ENCODE measurements at regions not wholly inside any gene's neighbourhood (a gene's known extent, or its start where the extent isn't known, plus 50 kb on each side); places are given as distances from the start of the nearest gene placed in this dataset.
A peak's percentile ranks its signal among the peaks of the same experiment; 100 is the strongest.

- Histone ChIP-seq H3K4me2 (ENCODE audit: low read length) (no peak overlapping the region), H3K27me3 (ENCODE audit: insufficient read depth, low read length) (no peaks in the 10 kb centered on the region), H4K20me1 (ENCODE audit: insufficient read depth, low read length) (no peaks in the 10 kb centered on the region), H2AFZ (ENCODE audit: low read depth, low read length) (no peak overlapping the region), H3K27ac (ENCODE audit: low read depth, low read length) (no peak overlapping the region), H3K4me3 (ENCODE audit: insufficient read depth, low read depth, low read length) (no peak overlapping the region), H3K9ac (ENCODE audit: low read length) (no peak overlapping the region), H3K79me2 (ENCODE audit: insufficient read depth, low read length) (no peaks in the 10 kb centered on the region), H3K9me3 (ENCODE audit: insufficient read depth, low read depth, low read length) (peaks cover 3% of the 10 kb centered on the region), H3K36me3 (ENCODE audit: insufficient read depth, low read length) (no peaks in the 10 kb centered on the region), H3K4me1 (ENCODE audit: insufficient read depth, low read length) (no peaks in the 10 kb centered on the region)
- peaks cover 2% of the 10 kb centered on the region for H3K36me3 Mint-ChIP-seq (ENCODE audit: low read depth, unreplicated experiment)
- H3K27me3 Mint-ChIP-seq (ENCODE audit: low read depth, unreplicated experiment) = no peaks in the 10 kb centered on the region
- DNase-seq (ENCODE audit: low read depth) (no peak), FAIRE-seq (no peak)
- peaks cover 4% of the 10 kb centered on the region for H3K9me3 Mint-ChIP-seq (ENCODE audit: unreplicated experiment)
- no peaks in the 10 kb centered on the region for H3K4me1 Mint-ChIP-seq (ENCODE audit: low read depth, unreplicated experiment)
- H3K27ac Mint-ChIP-seq (ENCODE audit: unreplicated experiment) = no peak overlapping the region
- no peak overlapping the region for H3K4me3 Mint-ChIP-seq (ENCODE audit: unreplicated experiment)
- no peak for TF ChIP-seq EZH2 (IDR thresholded peaks at IDR 0.05; ENCODE audit: insufficient read depth, low read length)
- TF ChIP-seq, protein P1, sequence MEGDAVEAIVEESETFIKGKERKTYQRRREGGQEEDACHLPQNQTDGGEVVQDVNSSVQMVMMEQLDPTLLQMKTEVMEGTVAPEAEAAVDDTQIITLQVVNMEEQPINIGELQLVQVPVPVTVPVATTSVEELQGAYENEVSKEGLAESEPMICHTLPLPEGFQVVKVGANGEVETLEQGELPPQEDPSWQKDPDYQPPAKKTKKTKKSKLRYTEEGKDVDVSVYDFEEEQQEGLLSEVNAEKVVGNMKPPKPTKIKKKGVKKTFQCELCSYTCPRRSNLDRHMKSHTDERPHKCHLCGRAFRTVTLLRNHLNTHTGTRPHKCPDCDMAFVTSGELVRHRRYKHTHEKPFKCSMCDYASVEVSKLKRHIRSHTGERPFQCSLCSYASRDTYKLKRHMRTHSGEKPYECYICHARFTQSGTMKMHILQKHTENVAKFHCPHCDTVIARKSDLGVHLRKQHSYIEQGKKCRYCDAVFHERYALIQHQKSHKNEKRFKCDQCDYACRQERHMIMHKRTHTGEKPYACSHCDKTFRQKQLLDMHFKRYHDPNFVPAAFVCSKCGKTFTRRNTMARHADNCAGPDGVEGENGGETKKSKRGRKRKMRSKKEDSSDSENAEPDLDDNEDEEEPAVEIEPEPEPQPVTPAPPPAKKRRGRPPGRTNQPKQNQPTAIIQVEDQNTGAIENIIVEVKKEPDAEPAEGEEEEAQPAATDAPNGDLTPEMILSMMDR (IDR thresholded peaks at IDR 0.05; ENCODE audit: insufficient read depth, low read depth, low read length) = no peak
Measured at GRCh38 chr13:65435590-65435989, 1794.5 kb downstream of the PCDH9 start.

GRCh38 chr13:65417953-65418352, 1812.2 kb downstream of the PCDH9 start:
- Histone ChIP-seq H3K9me3 (ENCODE audit: insufficient read depth, low read depth, low read length) (no peaks in the 10 kb centered on the region), H3K4me3 (ENCODE audit: insufficient read depth, low read depth, low read length) (no peak overlapping the region), H3K36me3 (ENCODE audit: insufficient read depth, low read length) (no peaks in the 10 kb centered on the region), H4K20me1 (ENCODE audit: insufficient read depth, low read length) (no peaks in the 10 kb centered on the region), H3K9ac (ENCODE audit: low read length) (no peak overlapping the region), H3K27ac (ENCODE audit: low read depth, low read length) (no peak overlapping the region), H3K4me2 (ENCODE audit: low read length) (no peak overlapping the region), H2AFZ (ENCODE audit: low read depth, low read length) (no peak overlapping the region), H3K79me2 (ENCODE audit: insufficient read depth, low read length) (no peaks in the 10 kb centered on the region), H3K4me1 (ENCODE audit: insufficient read depth, low read length) (no peaks in the 10 kb centered on the region), H3K27me3 (ENCODE audit: insufficient read depth, low read length) (no peaks in the 10 kb centered on the region)
- Mint-ChIP-seq H3K4me1 (ENCODE audit: low read depth, unreplicated experiment) (no peaks in the 10 kb centered on the region), H3K27ac (ENCODE audit: unreplicated experiment) (no peak overlapping the region), H3K4me3 (ENCODE audit: unreplicated experiment) (no peak overlapping the region), H3K9me3 (ENCODE audit: unreplicated experiment) (no peaks in the 10 kb centered on the region), H3K36me3 (ENCODE audit: low read depth, unreplicated experiment) (no peaks in the 10 kb centered on the region), H3K27me3 (ENCODE audit: low read depth, unreplicated experiment) (no peaks in the 10 kb centered on the region)
- peak; percentile 1 for DNase-seq (ENCODE audit: low read depth)
- FAIRE-seq = no peak
- TF ChIP-seq, protein P1 (IDR thresholded peaks at IDR 0.05; ENCODE audit: insufficient read depth, low read depth, low read length) = no peak
- no peak for TF ChIP-seq EZH2 (IDR thresholded peaks at IDR 0.05; ENCODE audit: insufficient read depth, low read length)

- FAIRE-seq (no peak), DNase-seq (ENCODE audit: low read depth) (no peak)
- H3K4me3 Mint-ChIP-seq (ENCODE audit: unreplicated experiment) = no peak overlapping the region
- Histone ChIP-seq H3K4me2 (ENCODE audit: low read length) (no peak overlapping the region), H2AFZ (ENCODE audit: low read depth, low read length) (no peak overlapping the region), H3K4me1 (ENCODE audit: insufficient read depth, low read length) (no peaks in the 10 kb centered on the region), H3K36me3 (ENCODE audit: insufficient read depth, low read length) (no peaks in the 10 kb centered on the region), H3K9ac (ENCODE audit: low read length) (no peak overlapping the region), H4K20me1 (ENCODE audit: insufficient read depth, low read length) (no peaks in the 10 kb centered on the region), H3K79me2 (ENCODE audit: insufficient read depth, low read length) (no peaks in the 10 kb centered on the region), H3K27ac (ENCODE audit: low read depth, low read length) (no peak overlapping the region), H3K9me3 (ENCODE audit: insufficient read depth, low read depth, low read length) (no peaks in the 10 kb centered on the region), H3K27me3 (ENCODE audit: insufficient read depth, low read length) (no peaks in the 10 kb centered on the region), H3K4me3 (ENCODE audit: insufficient read depth, low read depth, low read length) (no peak overlapping the region)
- TF ChIP-seq, protein P1 (IDR thresholded peaks at IDR 0.05; ENCODE audit: insufficient read depth, low read depth, low read length) = no peak
- no peak for TF ChIP-seq EZH2 (IDR thresholded peaks at IDR 0.05; ENCODE audit: insufficient read depth, low read length)
- no peaks in the 10 kb centered on the region for H3K36me3 Mint-ChIP-seq (ENCODE audit: low read depth, unreplicated experiment)
- no peaks in the 10 kb centered on the region for H3K9me3 Mint-ChIP-seq (ENCODE audit: unreplicated experiment)
- no peaks in the 10 kb centered on the region for H3K27me3 Mint-ChIP-seq (ENCODE audit: low read depth, unreplicated experiment)
- H3K4me1 Mint-ChIP-seq (ENCODE audit: low read depth, unreplicated experiment) = no peaks in the 10 kb centered on the region
- H3K27ac Mint-ChIP-seq (ENCODE audit: unreplicated experiment) = no peak overlapping the region
Measured at GRCh38 chr13:65416784-65417183, 1813.4 kb downstream of the PCDH9 start.

Data from astrocyte (in vitro differentiated cells and primary cell).